Endothelial cell of umbilical vein (primary cell): ENCODE measurements at regions not wholly inside any gene's neighbourhood (a gene's known extent, or its start where the extent isn't known, plus 50 kb on each side); places are given as distances from the start of the nearest gene placed in this dataset.

Experiments
- BruUV-seq: library from RNA; stranded (reverse); fragments of 400-500 nt; replicated peaks from 2 replicates; lab custom pipeline; 2021; lab: Mats Ljungman, UMichigan
- CTCF ChIA-PET: fragments of 300-600, 350-600 bp; sonication (Branson Sonifier 250); formaldehyde crosslinking; loops from one replicate; lab custom pipeline; 2021; ENCODE audit warnings: antibody characterized with exemption, inconsistent platforms; lab: Charles Lee
- POLR2A ChIA-PET: fragments of 300-600, 350-600 bp; sonication (Branson Sonifier 250); formaldehyde crosslinking; loops from one replicate; lab custom pipeline; 2021; ENCODE audit warnings: antibody characterized with exemption, inconsistent platforms; lab: Charles Lee
- DNase-seq: peaks from one replicate; pipeline ENCODE4 v3.0.0-alpha.2; 2011; ENCODE audit warnings: low read depth, low spot score
- FAIRE-seq: peaks from 2 replicates; lab custom pipeline; 2011; peaks lifted over from hg19 to GRCh38; lab: Jason Lieb, UNC
- H2AFZ ChIP-seq: 2 replicates; pipeline ENCODE4 v1.6.0; 2012; ENCODE audit warnings: low read depth, low read length, control low read depth, inconsistent platforms
- H3K27ac ChIP-seq: 2 replicates; pipeline ENCODE4 v1.5.1; 2011; ENCODE audit warnings: low read depth, mild to moderate bottlenecking, control low read depth, low read length, moderate library complexity; ENCODE audit not compliant: insufficient read depth
- H3K27me3 ChIP-seq, 2 experiments: 2 replicates each; pipeline versions ENCODE4 v1.6.0 to v1.6.1; 2011; ENCODE audit warnings: low read length in 2 of 2, mixed read lengths in 1 of 2; ENCODE audit not compliant: control insufficient read depth in 2 of 2, insufficient read depth in 2 of 2
- H3K36me3 ChIP-seq, 2 experiments: 2 replicates in 1 of 2; 3 replicates in 1 of 2; pipeline ENCODE4 v1.5.1; 2011; ENCODE audit warnings: low read length in 2 of 2, mild to moderate bottlenecking in 1 of 2, moderate library complexity in 1 of 2; ENCODE audit not compliant: control insufficient read depth in 2 of 2, insufficient read depth in 2 of 2; ENCODE audit errors: extremely low read depth in 1 of 2
- H3K4me1 ChIP-seq: 3 replicates; pipeline ENCODE4 v1.5.1; 2011; ENCODE audit warnings: mild to moderate bottlenecking, low read length; ENCODE audit not compliant: control insufficient read depth, insufficient read depth; ENCODE audit errors: extremely low read depth
- H3K4me2 ChIP-seq: 2 replicates; pipeline ENCODE4 v1.6.1; 2011; ENCODE audit warnings: low read length, control low read depth, mixed read lengths; ENCODE audit not compliant: insufficient read depth
- H3K4me3 ChIP-seq, 3 experiments: fragments of 200-600 bp in 1 of 3; sonication (generic), shearing (Covaris generic) in 1 of 3; replicated peaks in 1 of 3; 2 replicates each; pipeline ENCODE4 v1.5.1; 2011 to 2016; ENCODE audit warnings: control low read depth in 3 of 3, low read length in 3 of 3, mild to moderate bottlenecking in 2 of 3, inconsistent platforms in 1 of 3, low read depth in 1 of 3, moderate library complexity in 1 of 3; ENCODE audit not compliant: insufficient read depth in 1 of 3
- H3K79me2 ChIP-seq: 2 replicates; pipeline ENCODE4 v1.6.0; 2012; ENCODE audit warnings: low read length, inconsistent platforms; ENCODE audit not compliant: control insufficient read depth, insufficient read depth
- H3K9ac ChIP-seq: replicated peaks from 2 replicates; pipeline ENCODE3; 2011; ENCODE audit warnings: low read length, control low read depth; ENCODE audit not compliant: insufficient read depth; ENCODE audit errors: extremely low read depth
- H3K9me1 ChIP-seq: replicated peaks from 3 replicates; pipeline ENCODE4 v1.6.0; 2011; ENCODE audit warnings: mild to moderate bottlenecking, low read length; ENCODE audit not compliant: control insufficient read depth, insufficient read depth; ENCODE audit errors: extremely low read depth
- H3K9me3 ChIP-seq: replicated peaks from 2 replicates; pipeline ENCODE4 v1.5.1; 2012; ENCODE audit warnings: low read length, inconsistent platforms; ENCODE audit not compliant: control insufficient read depth, insufficient read depth
- H4K20me1 ChIP-seq: replicated peaks from 2 replicates; pipeline ENCODE3; 2011; ENCODE audit warnings: mild to moderate bottlenecking, low read length; ENCODE audit not compliant: control insufficient read depth, insufficient read depth; ENCODE audit errors: extremely low read depth
- CTCF ChIP-seq, 2 donors: IDR thresholded peaks; 1 replicate in 1 of 2; 2 replicates in 1 of 2; pipeline ENCODE4 v1.5.1; 2011; ENCODE audit warnings: low read length in 2 of 2, mild to moderate bottlenecking in 2 of 2, moderate library complexity in 2 of 2, control low read depth in 1 of 2, inconsistent platforms in 1 of 2, low read depth in 1 of 2; ENCODE audit not compliant: insufficient read depth in 1 of 2; ENCODE audit errors: extremely low read depth in 1 of 2
- EZH2 ChIP-seq: IDR thresholded peaks from 2 replicates; pipeline ENCODE4 v1.6.1; 2012; ENCODE audit warnings: borderline replicate concordance, low read depth, mild to moderate bottlenecking, moderate library complexity, low read length, inconsistent platforms; ENCODE audit not compliant: severe bottlenecking
- GATA2 ChIP-seq: IDR thresholded peaks from 2 replicates; pipeline ENCODE4 v1.7.0; 2011; ENCODE audit warnings: low read depth, mild to moderate bottlenecking, moderate library complexity, mixed read lengths, low read length; ENCODE audit not compliant: insufficient read length, insufficient read depth
- MYC ChIP-seq: IDR thresholded peaks from one replicate; pipeline ENCODE4 v1.6.1; 2011; ENCODE audit warnings: mild to moderate bottlenecking, low read depth, low read length
- dilution Hi-C: fragments of 300-500 bp; cut with MboI; formaldehyde crosslinking; loops from one replicate; pipeline ENCODE4 v1.15.0; 2019; ENCODE audit warnings: low sequenced_read_pairs; ENCODE audit not compliant: extremely low pct_ligation_motif_present
- intact Hi-C: fragments of 100-400 bp; cut with micrococcal nuclease; formaldehyde crosslinking; loops from one replicate; pipeline ENCODE4 v1.10.0; 2022

GRCh38 chr1:201709564-201710295, 119.2 kb upstream of the IPO9 start:
- Histone ChIP-seq H3K9me3 (no peaks in the 10 kb centered on the region), H4K20me1 (no peaks in the 10 kb centered on the region), H3K4me3 (no peak overlapping the region), H3K9me1 (no peaks in the 10 kb centered on the region), H3K36me3 (peaks cover 0 to 2% of the 10 kb centered on the region in 2 experiments), H3K27ac (peak overlapping the region; percentile 0), H3K9ac (no peak overlapping the region), H3K4me1 (peaks cover 36% of the 10 kb centered on the region), H2AFZ (no peak overlapping the region), H3K4me2 (no peak overlapping the region), H3K79me2 (peaks cover 27% of the 10 kb centered on the region), H3K27me3 (no peaks in the 10 kb centered on the region)
- ChIA-PET POLR2A (interaction anchor here (0.6 to 1.0 kb wide), 2 partner anchors 9 to 83 kb away, joined by 3 read pairs; no protein-coding TSS in a partner anchor), CTCF (interaction anchor here (0.6 to 20.5 kb wide), 36 partner anchors 9 to 197 kb away, joined by 3 to 970 read pairs (median 4); partner anchors contain the start of genes IPO9 and NAV1)
- no TSS peak for BruUV-seq
- dilution Hi-C loops: loop anchor here (25.0 kb wide), 1 partner anchor 147 kb away; no protein-coding TSS in a partner anchor
- FAIRE-seq (peak; percentile 86), DNase-seq (peak; percentile 67)
- TF ChIP-seq MYC (no peak), EZH2 (no peak), GATA2 (no peak), CTCF (IDR thresholded peaks at IDR 0.05; ENCODE audit: extremely low read depth in 1 of 2, insufficient read depth in 1 of 2, low read depth in 1 of 2, low read length in 2 of 2) (peak; percentile 80 to 97)
- intact Hi-C loops: loop anchor here (1.0 kb wide), 1 partner anchor 84 kb away; no protein-coding TSS in a partner anchor
